Renal pelvis (tissue), 1 donor: ENCODE measurements at regions not wholly inside any gene's neighbourhood (a gene's known extent, or its start where the extent isn't known, plus 50 kb on each side); places are given as distances from the start of the nearest gene placed in this dataset.

ENCODE experiments used
- DNase-seq: peaks from one replicate; pipeline ENCODE4 v3.0.0-alpha.2; 2013

- no peak for DNase-seq
Observed at GRCh38 chr2:133718688-133719201, 150.5 kb upstream of the NCKAP5 start.

- DNase-seq = no peak
Observed at GRCh38 chr2:133720429-133720828, 152.2 kb upstream of the NCKAP5 start.

- no peak for DNase-seq
Observed at GRCh38 chr2:133721118-133721517, 152.9 kb upstream of the NCKAP5 start.

GRCh38 chr2:133723133-133723532 lies 154.9 kb upstream of the NCKAP5 start:
- DNase-seq = no peak

GRCh38 chr2:133726973-133727372 lies 158.7 kb upstream of the NCKAP5 start:
- no peak for DNase-seq

- no peak for DNase-seq
Observed at GRCh38 chr2:133732059-133732458, 163.8 kb upstream of the NCKAP5 start.

- no peak for DNase-seq
Observed at GRCh38 chr2:133732982-133733900, 165.0 kb upstream of the NCKAP5 start.

- DNase-seq = no peak
Observed at GRCh38 chr2:133733901-133734255, 165.6 kb upstream of the NCKAP5 start.

GRCh38 chr2:133734716-133735495 lies 166.6 kb upstream of the NCKAP5 start:
- no peak for DNase-seq

- no peak for DNase-seq
Observed at GRCh38 chr2:133736674-133737073, 168.4 kb upstream of the NCKAP5 start.

GRCh38 chr2:133737242-133737993 lies 169.2 kb upstream of the NCKAP5 start:
- DNase-seq = no peak

- DNase-seq = no peak
Observed at GRCh38 chr2:133739039-133739438, 170.8 kb upstream of the NCKAP5 start.

GRCh38 chr2:133740500-133740899 lies 172.2 kb upstream of the NCKAP5 start:
- DNase-seq = no peak

GRCh38 chr2:133748007-133748700 lies 179.9 kb upstream of the NCKAP5 start:
- no peak for DNase-seq

GRCh38 chr2:133753665-133754064 lies 185.4 kb upstream of the NCKAP5 start:
- DNase-seq = no peak

- DNase-seq = peak; percentile 71
Observed at GRCh38 chr2:133755480-133756300, 187.4 kb upstream of the NCKAP5 start.

GRCh38 chr2:133756833-133757232 lies 188.6 kb upstream of the NCKAP5 start:
- DNase-seq = no peak

- peak; percentile 29 for DNase-seq
Observed at GRCh38 chr2:133760376-133760775, 192.1 kb upstream of the NCKAP5 start.

- no peak for DNase-seq
Observed at GRCh38 chr2:133765658-133766057, 197.4 kb upstream of the NCKAP5 start.

- DNase-seq = no peak
Observed at GRCh38 chr2:133766164-133766832, 198.0 kb upstream of the NCKAP5 start.
